ENCODE measurements at regions not wholly inside any gene's neighbourhood (a gene's known extent, or its start where the extent isn't known, plus 50 kb on each side); places are given as distances from the start of the nearest gene placed in this dataset.
"Not testable (repeated sequence)": the region's sequence is repeated elsewhere in the genome, so short reads cannot be mapped to it uniquely, and the experiment has no call there.

- intact Hi-C loops (cut with micrococcal nuclease), result no loop called here
- Histone ChIP-seq H3K4me1 (ENCODE audit: control insufficient read depth in 2 of 2, insufficient read depth in 2 of 2, low read length in 2 of 2) (no peaks in the 10 kb centered on the region), H3K36me3 (ENCODE audit: control insufficient read depth in 2 of 3, insufficient read depth in 3 of 3, low read length in 3 of 3) (no peaks in the 10 kb centered on the region), H3K27ac (ENCODE audit: low read depth, low read length) (no peak overlapping the region), H3K4me3 (ENCODE audit: low read length) (no peak overlapping the region), H3K27me3 (ENCODE audit: control insufficient read depth in 2 of 2, insufficient read depth in 2 of 2, low read length in 2 of 2) (no peaks in the 10 kb centered on the region), H3K9me3 (ENCODE audit: control insufficient read depth in 2 of 3, low read length in 3 of 3) (no peaks in the 10 kb centered on the region)
- Mint-ChIP-seq H3K27me3 (peaks cover 3 to 17% (median 7%) of the 10 kb centered on the region in 5 donors), H3K9me3 (peaks cover 0 to 3% (median 0%) of the 10 kb centered on the region in 11 donors), H3K4me1 (peaks cover 0 to 10% (median 5%) of the 10 kb centered on the region in 7 donors), H3K4me3 (no peak overlapping the region), H3K27ac (no peak overlapping the region), H3K36me3 (peaks cover 0 to 4% (median 0%) of the 10 kb centered on the region in 5 donors)
- ChIA-PET CTCF (no interaction called here), POLR2A (no interaction called here)
- DNase-seq, result no peak
- ATAC-seq, result no peak
Measured at GRCh38 chr13:50760751-50761150, 82.7 kb downstream of the DLEU7 start.

GRCh38 chr13:50761406-50761805 lies 82.1 kb downstream of the DLEU7 start:
- H3K36me3 Mint-ChIP-seq, result peaks cover 0 to 4% (median 0%) of the 10 kb centered on the region in 5 donors
- CTCF ChIA-PET, result no interaction called here
- H3K27me3 Mint-ChIP-seq, result peaks cover 0 to 12% (median 5%) of the 10 kb centered on the region in 5 donors

GRCh38 chr13:50762969-50763567 lies 80.4 kb downstream of the DLEU7 start:
- Mint-ChIP-seq H3K27ac (no peak overlapping the region), H3K36me3 (peaks cover 0 to 4% (median 0%) of the 10 kb centered on the region in 5 donors), H3K27me3 (peaks cover 0 to 12% (median 5%) of the 10 kb centered on the region in 5 donors), H3K4me1 (no peaks in the 10 kb centered on the region), H3K9me3 (peaks cover 0 to 3% (median 0%) of the 10 kb centered on the region in 11 donors), H3K4me3 (no peak overlapping the region)
- Histone ChIP-seq H3K27ac (ENCODE audit: low read depth, low read length) (no peak overlapping the region), H3K36me3 (ENCODE audit: control insufficient read depth in 2 of 3, insufficient read depth in 3 of 3, low read length in 3 of 3) (no peaks in the 10 kb centered on the region), H3K9me3 (ENCODE audit: control insufficient read depth in 2 of 3, low read length in 3 of 3) (no peaks in the 10 kb centered on the region), H3K27me3 (ENCODE audit: control insufficient read depth in 2 of 2, insufficient read depth in 2 of 2, low read length in 2 of 2) (no peaks in the 10 kb centered on the region), H3K4me1 (ENCODE audit: control insufficient read depth in 2 of 2, insufficient read depth in 2 of 2, low read length in 2 of 2) (no peaks in the 10 kb centered on the region), H3K4me3 (ENCODE audit: low read length) (no peak overlapping the region)
- DNase-seq (no peak), ATAC-seq (no peak)
- intact Hi-C loops (cut with micrococcal nuclease), result no loop called here
- ChIA-PET CTCF (no interaction called here), POLR2A (no interaction called here)

More at GRCh38 chr13:50761406-50761805, 82.1 kb downstream of the DLEU7 start:
- H3K27ac Mint-ChIP-seq, result no peak overlapping the region
- POLR2A ChIA-PET, result no interaction called here
- intact Hi-C loops (cut with micrococcal nuclease), result no loop called here
- DNase-seq (no peak), ATAC-seq (no peak)
- Histone ChIP-seq H3K4me1 (ENCODE audit: control insufficient read depth in 2 of 2, insufficient read depth in 2 of 2, low read length in 2 of 2) (no peaks in the 10 kb centered on the region), H3K9me3 (ENCODE audit: control insufficient read depth in 2 of 3, low read length in 3 of 3) (no peaks in the 10 kb centered on the region), H3K27ac (ENCODE audit: low read depth, low read length) (no peak overlapping the region), H3K27me3 (ENCODE audit: control insufficient read depth in 2 of 2, insufficient read depth in 2 of 2, low read length in 2 of 2) (no peaks in the 10 kb centered on the region), H3K4me3 (ENCODE audit: low read length) (no peak overlapping the region), H3K36me3 (ENCODE audit: control insufficient read depth in 2 of 3, insufficient read depth in 3 of 3, low read length in 3 of 3) (no peaks in the 10 kb centered on the region)
- H3K4me1 Mint-ChIP-seq, result peaks cover 0 to 5% (median 3%) of the 10 kb centered on the region in 7 donors
- no peak overlapping the region for H3K4me3 Mint-ChIP-seq
- peaks cover 0 to 3% (median 0%) of the 10 kb centered on the region in 11 donors for H3K9me3 Mint-ChIP-seq

- Histone ChIP-seq H3K4me3 (ENCODE audit: low read length) (no peak overlapping the region), H3K27me3 (ENCODE audit: control insufficient read depth in 2 of 2, insufficient read depth in 2 of 2, low read length in 2 of 2) (no peaks in the 10 kb centered on the region), H3K27ac (ENCODE audit: low read depth, low read length) (no peak overlapping the region), H3K36me3 (ENCODE audit: control insufficient read depth in 2 of 3, insufficient read depth in 3 of 3, low read length in 3 of 3) (no peaks in the 10 kb centered on the region), H3K9me3 (ENCODE audit: control insufficient read depth in 2 of 3, low read length in 3 of 3) (no peaks in the 10 kb centered on the region), H3K4me1 (ENCODE audit: control insufficient read depth in 2 of 2, insufficient read depth in 2 of 2, low read length in 2 of 2) (no peaks in the 10 kb centered on the region)
- no peak overlapping the region for H3K27ac Mint-ChIP-seq
- no peak for ATAC-seq
- H3K4me1 Mint-ChIP-seq, result no peaks in the 10 kb centered on the region
- ChIA-PET CTCF (no interaction called here), POLR2A (no interaction called here)
- no peak for DNase-seq
- H3K4me3 Mint-ChIP-seq, result no peak overlapping the region
- H3K36me3 Mint-ChIP-seq, result no peaks in the 10 kb centered on the region
- intact Hi-C loops (cut with micrococcal nuclease), result no loop called here
- H3K27me3 Mint-ChIP-seq, result peaks cover 0 to 24% (median 0%) of the 10 kb centered on the region in 5 donors
- peaks cover 0 to 13% (median 4%) of the 10 kb centered on the region in 11 donors for H3K9me3 Mint-ChIP-seq
Measured at GRCh38 chr13:50766013-50766412, 77.5 kb downstream of the DLEU7 start.

GRCh38 chr13:50766695-50767094 lies 76.8 kb downstream of the DLEU7 start:
- Histone ChIP-seq H3K9me3 (ENCODE audit: control insufficient read depth in 2 of 3, low read length in 3 of 3) (no peaks in the 10 kb centered on the region), H3K27me3 (ENCODE audit: control insufficient read depth in 2 of 2, insufficient read depth in 2 of 2, low read length in 2 of 2) (no peaks in the 10 kb centered on the region), H3K27ac (ENCODE audit: low read depth, low read length) (no peak overlapping the region), H3K4me1 (ENCODE audit: control insufficient read depth in 2 of 2, insufficient read depth in 2 of 2, low read length in 2 of 2) (no peaks in the 10 kb centered on the region), H3K4me3 (ENCODE audit: low read length) (no peak overlapping the region), H3K36me3 (ENCODE audit: control insufficient read depth in 2 of 3, insufficient read depth in 3 of 3, low read length in 3 of 3) (no peaks in the 10 kb centered on the region)
- ChIA-PET POLR2A (no interaction called here), CTCF (no interaction called here)
- Mint-ChIP-seq H3K36me3 (no peaks in the 10 kb centered on the region), H3K4me1 (no peaks in the 10 kb centered on the region), H3K9me3 (peaks cover 0 to 13% (median 5%) of the 10 kb centered on the region in 11 donors), H3K4me3 (no peak overlapping the region), H3K27ac (no peak overlapping the region), H3K27me3 (peaks cover 0 to 30% (median 0%) of the 10 kb centered on the region in 5 donors)
- intact Hi-C loops (cut with micrococcal nuclease), result no loop called here
- ATAC-seq, result no peak
- no peak for DNase-seq

- H3K4me1 Mint-ChIP-seq; H3K36me3 ChIP-seq (ENCODE audit: control insufficient read depth in 2 of 3, insufficient read depth in 3 of 3, low read length in 3 of 3); H3K27ac Mint-ChIP-seq; H3K4me1 ChIP-seq (ENCODE audit: control insufficient read depth in 2 of 2, insufficient read depth in 2 of 2, low read length in 2 of 2); DNase-seq; POLR2A ChIA-PET; H3K27ac ChIP-seq (ENCODE audit: low read depth, low read length); H3K4me3 ChIP-seq (ENCODE audit: low read length); ATAC-seq; intact Hi-C loops (cut with micrococcal nuclease); H3K4me3 Mint-ChIP-seq; H3K9me3 ChIP-seq (ENCODE audit: control insufficient read depth in 2 of 3, low read length in 3 of 3); H3K27me3 ChIP-seq (ENCODE audit: control insufficient read depth in 2 of 2, insufficient read depth in 2 of 2, low read length in 2 of 2): not testable (repeated sequence)
- H3K36me3 Mint-ChIP-seq, result peaks cover 0 to 13% (median 7%) of the 10 kb centered on the region in 5 donors
- CTCF ChIA-PET, result interaction anchor here (0.7 kb wide), 1 partner anchor 14 kb away, joined by 3 read pairs; no protein-coding TSS in a partner anchor
- peaks cover 3 to 39% (median 17%) of the 10 kb centered on the region in 11 donors for H3K9me3 Mint-ChIP-seq
- peaks cover 16 to 45% (median 29%) of the 10 kb centered on the region in 5 donors for H3K27me3 Mint-ChIP-seq
Measured at GRCh38 chr13:50772881-50773280, 70.6 kb downstream of the DLEU7 start.

All from naive thymus-derived CD4-positive, alpha-beta T cell (primary cell).